LNCaP clone FGC (cell line): ENCODE measurements at regions not wholly inside any gene's neighbourhood (a gene's known extent, or its start where the extent isn't known, plus 50 kb on each side); places are given as distances from the start of the nearest gene placed in this dataset.

ENCODE experiments used
- DNase-seq: peaks from one replicate; pipeline ENCODE4 v3.0.0-alpha.2; 2011; ENCODE audit warnings: low read depth
- H3K4me3 ChIP-seq: 2 replicates; pipeline ENCODE4 v1.5.1; 2011; ENCODE audit warnings: mild to moderate bottlenecking, low read depth, low read length, control low read depth
- CTCF ChIP-seq: IDR thresholded peaks from 2 replicates; pipeline ENCODE4 v1.5.1; 2012; ENCODE audit warnings: mild to moderate bottlenecking; ENCODE audit not compliant: control insufficient read depth, insufficient read depth; ENCODE audit errors: extremely low read depth

GRCh38 chr16:80279656-80280055 is 261.1 kb upstream of the DYNLRB2 start:
- no peak overlapping the region for H3K4me3 ChIP-seq
- no peak for TF ChIP-seq CTCF
- DNase-seq: no peak

GRCh38 chr16:80277182-80277581 is 263.6 kb upstream of the DYNLRB2 start:
- 0 out of 2 replicates have a peak, but pooled peaks have one; percentile 6 for TF ChIP-seq CTCF
- no peak overlapping the region for H3K4me3 ChIP-seq
- no peak for DNase-seq

GRCh38 chr16:80274576-80275191 is 266.1 kb upstream of the DYNLRB2 start:
- no peak for DNase-seq
- no peak for TF ChIP-seq CTCF
- no peak overlapping the region for H3K4me3 ChIP-seq

GRCh38 chr16:80273635-80274538 is 266.9 kb upstream of the DYNLRB2 start:
- no peak overlapping the region for H3K4me3 ChIP-seq
- no peak for DNase-seq
- TF ChIP-seq CTCF: no peak

- no peak overlapping the region for H3K4me3 ChIP-seq
- no peak for TF ChIP-seq CTCF
- no peak for DNase-seq
These were observed 275.0 kb upstream of the DYNLRB2 start for GRCh38 chr16:80265624-80266306.

- no peak overlapping the region for H3K4me3 ChIP-seq
- DNase-seq: no peak
- TF ChIP-seq CTCF: no peak
These were observed 276.7 kb upstream of the DYNLRB2 start for GRCh38 chr16:80263848-80264694.
